ENCODE measurements at regions not wholly inside any gene's neighbourhood (a gene's known extent, or its start where the extent isn't known, plus 50 kb on each side); places are given as distances from the start of the nearest gene placed in this dataset.
"Not testable (repeated sequence)": the region's sequence is repeated elsewhere in the genome, so short reads cannot be mapped to it uniquely, and the experiment has no call there.

GRCh38 chr21:10347675-10348074 lies 173.7 kb upstream of the TPTE start:
- TF ChIP-seq TEAD4 (IDR thresholded peaks at IDR 0.05; ENCODE audit: low read depth, low read length); NRF1 (IDR thresholded peaks at IDR 0.05; ENCODE audit: low read depth, low read length); CBX5 (IDR thresholded peaks at IDR 0.05; ENCODE audit: low read depth, low read length); USF2 (IDR thresholded peaks at IDR 0.05; ENCODE audit: low read length); CEBPB (IDR thresholded peaks at IDR 0.05; ENCODE audit: low read depth, low read length); ATF2 (IDR thresholded peaks at IDR 0.05; ENCODE audit: low read length); CREB1 (IDR thresholded peaks at IDR 0.05); CTCF (IDR thresholded peaks at IDR 0.05; ENCODE audit: control extremely low read depth in 1 of 3, insufficient read depth in 1 of 3, low read depth in 1 of 3, low read length in 3 of 3); KDM5A (IDR thresholded peaks at IDR 0.05; ENCODE audit: low read length); YY1 (IDR thresholded peaks at IDR 0.05; ENCODE audit: low read depth, low read length); SIN3A (conservative IDR thresholded peaks at IDR 0.05 in 1 of 2, IDR thresholded peaks at IDR 0.05 in 1 of 2; ENCODE audit: low read depth in 1 of 2, low read length in 2 of 2); PHF8 (conservative IDR thresholded peaks at IDR 0.05; ENCODE audit: low read depth, low read length); EZH2 (IDR thresholded peaks at IDR 0.05; ENCODE audit: low read depth, low read length, severe bottlenecking): not testable (repeated sequence)

Data from H1 (cell line).